ENCODE measurements at regions not wholly inside any gene's neighbourhood (a gene's known extent, or its start where the extent isn't known, plus 50 kb on each side); places are given as distances from the start of the nearest gene placed in this dataset.

DNA sequence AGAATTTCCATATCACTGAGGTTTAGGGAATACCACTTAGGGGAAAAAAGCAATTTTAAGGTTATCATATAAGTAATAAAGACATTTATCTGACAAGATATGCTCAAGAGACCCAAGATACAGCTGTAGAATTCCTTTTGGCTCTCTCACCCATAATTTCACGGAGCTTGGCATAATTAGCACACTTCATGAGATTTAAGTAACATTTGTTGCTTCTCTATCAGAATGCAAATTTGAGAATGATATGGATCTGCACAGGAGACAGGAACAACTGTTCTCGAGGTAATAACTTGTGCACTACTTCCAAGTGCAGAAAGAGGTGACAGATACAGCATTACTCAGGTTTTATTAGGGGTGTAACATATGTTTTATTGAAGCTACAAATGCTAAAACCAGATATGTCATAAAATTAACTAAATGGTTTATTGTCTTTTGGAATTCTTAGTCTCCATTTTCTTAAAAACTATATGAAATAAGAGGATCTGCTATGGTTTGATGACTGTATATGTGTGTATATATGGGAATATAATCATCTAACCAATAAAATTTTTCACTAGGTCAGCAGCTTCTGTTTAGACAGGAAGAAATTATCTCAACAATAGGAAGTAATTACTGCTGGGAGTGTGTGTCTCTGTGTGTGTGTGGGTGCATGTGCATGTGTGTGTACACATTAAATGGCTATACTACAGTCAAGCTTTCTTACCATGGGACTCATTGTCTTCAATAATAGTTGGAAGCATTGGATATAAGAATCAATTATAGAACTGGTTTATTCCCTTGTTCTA is 401.3 kb downstream of the PCDH17 start:
- H3K9me2 ChIP-seq (replicated peaks; ENCODE audit: insufficient read depth): no peaks in the 10 kb centered on the region
- H3K79me2 ChIP-seq: no peaks in the 10 kb centered on the region
- H3K36me3 ChIP-seq (replicated peaks; ENCODE audit: insufficient read depth, low read depth): no peaks in the 10 kb centered on the region
- no peak for DNase-seq (ENCODE audit: low spot score)
- no peaks in the 10 kb centered on the region for H3K9me3 ChIP-seq (ENCODE audit: low read depth)
- H3K27ac ChIP-seq: no peak overlapping the region
- H3K4me3 ChIP-seq: no peak overlapping the region
- no peaks in the 10 kb centered on the region for H3K27me3 ChIP-seq
- no peaks in the 10 kb centered on the region for H4K20me1 ChIP-seq (ENCODE audit: insufficient read depth, poor library complexity, severe bottlenecking)
- H3K4me2 ChIP-seq: no peak overlapping the region
- H2AFZ ChIP-seq: no peak overlapping the region
- WGBS (ENCODE audit: low lambda C conversion rate, missing lambda C conversion rate): 62% methylated on average over 2 of the region's 2 CpGs
- H3K4me1 ChIP-seq (ENCODE audit: insufficient read depth): no peaks in the 10 kb centered on the region
- TF ChIP-seq EZH2phosphoT487 (IDR thresholded peaks at IDR 0.05; ENCODE audit: low read depth, severe bottlenecking, unreplicated experiment) (no peak), EZH2 (IDR thresholded peaks at IDR 0.05; ENCODE audit: borderline replicate concordance) (no peak)
- TF ChIP-seq, protein P1, sequence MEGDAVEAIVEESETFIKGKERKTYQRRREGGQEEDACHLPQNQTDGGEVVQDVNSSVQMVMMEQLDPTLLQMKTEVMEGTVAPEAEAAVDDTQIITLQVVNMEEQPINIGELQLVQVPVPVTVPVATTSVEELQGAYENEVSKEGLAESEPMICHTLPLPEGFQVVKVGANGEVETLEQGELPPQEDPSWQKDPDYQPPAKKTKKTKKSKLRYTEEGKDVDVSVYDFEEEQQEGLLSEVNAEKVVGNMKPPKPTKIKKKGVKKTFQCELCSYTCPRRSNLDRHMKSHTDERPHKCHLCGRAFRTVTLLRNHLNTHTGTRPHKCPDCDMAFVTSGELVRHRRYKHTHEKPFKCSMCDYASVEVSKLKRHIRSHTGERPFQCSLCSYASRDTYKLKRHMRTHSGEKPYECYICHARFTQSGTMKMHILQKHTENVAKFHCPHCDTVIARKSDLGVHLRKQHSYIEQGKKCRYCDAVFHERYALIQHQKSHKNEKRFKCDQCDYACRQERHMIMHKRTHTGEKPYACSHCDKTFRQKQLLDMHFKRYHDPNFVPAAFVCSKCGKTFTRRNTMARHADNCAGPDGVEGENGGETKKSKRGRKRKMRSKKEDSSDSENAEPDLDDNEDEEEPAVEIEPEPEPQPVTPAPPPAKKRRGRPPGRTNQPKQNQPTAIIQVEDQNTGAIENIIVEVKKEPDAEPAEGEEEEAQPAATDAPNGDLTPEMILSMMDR (IDR thresholded peaks at IDR 0.05; ENCODE audit: poor library complexity): no peak

DNA sequence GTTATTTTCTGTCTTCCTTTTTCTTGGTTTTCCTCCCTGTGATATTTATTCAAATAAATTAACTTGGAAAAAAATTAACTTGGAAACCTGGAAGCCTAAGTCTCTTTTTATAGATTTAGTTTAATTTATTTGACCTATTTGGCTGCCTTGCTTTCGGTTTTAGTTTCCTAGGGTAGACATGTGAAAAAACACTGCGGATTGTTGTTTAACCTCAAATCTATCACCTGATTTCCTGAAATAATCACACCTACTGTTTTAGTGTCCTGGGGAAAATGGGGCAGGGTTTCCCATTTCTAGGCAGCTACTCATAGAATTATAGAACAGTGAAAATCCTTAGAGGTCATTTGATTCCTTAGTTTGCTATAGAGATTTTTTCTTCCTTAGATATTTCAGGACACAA is 412.4 kb downstream of the PCDH17 start:
- Histone ChIP-seq H3K4me2 (no peak overlapping the region), H3K36me3 (replicated peaks; ENCODE audit: insufficient read depth, low read depth) (no peaks in the 10 kb centered on the region), H4K20me1 (ENCODE audit: insufficient read depth, poor library complexity, severe bottlenecking) (no peaks in the 10 kb centered on the region), H3K79me2 (no peaks in the 10 kb centered on the region), H3K9me3 (ENCODE audit: low read depth) (no peaks in the 10 kb centered on the region), H2AFZ (no peak overlapping the region), H3K27ac (no peak overlapping the region), H3K27me3 (no peaks in the 10 kb centered on the region), H3K4me3 (no peak overlapping the region), H3K4me1 (ENCODE audit: insufficient read depth) (no peaks in the 10 kb centered on the region), H3K9me2 (replicated peaks; ENCODE audit: insufficient read depth) (no peaks in the 10 kb centered on the region)
- TF ChIP-seq, protein P1 (IDR thresholded peaks at IDR 0.05; ENCODE audit: poor library complexity): no peak
- TF ChIP-seq EZH2phosphoT487 (IDR thresholded peaks at IDR 0.05; ENCODE audit: low read depth, severe bottlenecking, unreplicated experiment) (no peak), EZH2 (IDR thresholded peaks at IDR 0.05; ENCODE audit: borderline replicate concordance) (no peak)
- DNase-seq (ENCODE audit: low spot score): no peak
- whole genome bisulfite sequencing (ENCODE audit: low lambda C conversion rate, missing lambda C conversion rate): 96% methylated on average over 2 of the region's 2 CpGs

DNA sequence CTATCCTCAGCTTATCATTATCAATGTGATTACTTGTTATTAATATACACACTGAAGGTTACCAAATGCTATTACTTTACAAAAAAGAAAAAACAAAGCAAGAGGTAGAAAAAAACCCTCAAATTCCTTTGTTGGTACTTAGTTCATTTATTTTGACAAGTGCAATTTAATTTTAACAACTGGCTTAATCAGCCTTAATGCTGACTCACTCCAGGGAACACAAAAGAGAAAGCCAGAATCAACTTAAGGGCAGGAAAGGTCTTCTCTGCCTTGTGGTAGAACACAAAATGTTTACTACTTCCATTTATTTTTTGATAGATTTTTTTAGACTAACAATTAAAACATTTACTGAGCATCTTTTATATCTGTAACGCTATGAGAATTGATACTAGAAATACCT is 417.1 kb downstream of the PCDH17 start:
- H3K36me3 ChIP-seq (replicated peaks; ENCODE audit: insufficient read depth, low read depth): no peaks in the 10 kb centered on the region
- 89% methylated on average over 1 of the region's 1 CpG for WGBS (ENCODE audit: low lambda C conversion rate, missing lambda C conversion rate)
- DNase-seq (ENCODE audit: low spot score): no peak
- no peaks in the 10 kb centered on the region for H3K9me3 ChIP-seq (ENCODE audit: low read depth)
- no peaks in the 10 kb centered on the region for H3K4me1 ChIP-seq (ENCODE audit: insufficient read depth)
- H2AFZ ChIP-seq: no peak overlapping the region
- H3K4me3 ChIP-seq: no peak overlapping the region
- TF ChIP-seq EZH2phosphoT487 (IDR thresholded peaks at IDR 0.05; ENCODE audit: low read depth, severe bottlenecking, unreplicated experiment): no peak
- TF ChIP-seq, protein P1 (IDR thresholded peaks at IDR 0.05; ENCODE audit: poor library complexity): no peak
- TF ChIP-seq EZH2 (IDR thresholded peaks at IDR 0.05; ENCODE audit: borderline replicate concordance): no peak
- no peak overlapping the region for H3K4me2 ChIP-seq
- H4K20me1 ChIP-seq (ENCODE audit: insufficient read depth, poor library complexity, severe bottlenecking): no peaks in the 10 kb centered on the region
- H3K27ac ChIP-seq: no peak overlapping the region
- no peaks in the 10 kb centered on the region for H3K79me2 ChIP-seq
- no peaks in the 10 kb centered on the region for H3K27me3 ChIP-seq
- H3K9me2 ChIP-seq (replicated peaks; ENCODE audit: insufficient read depth): no peaks in the 10 kb centered on the region

Measured in hepatocyte (in vitro differentiated cells).